DMS 273 (cell line): ENCODE measurements at regions not wholly inside any gene's neighbourhood (a gene's known extent, or its start where the extent isn't known, plus 50 kb on each side); places are given as distances from the start of the nearest gene placed in this dataset.
"Not testable (repeated sequence)": the region's sequence is repeated elsewhere in the genome, so short reads cannot be mapped to it uniquely, and the experiment has no call there.

Experiments
- DNase-seq: peaks from one replicate; lab custom pipeline; 2025; ENCODE audit not compliant: unreplicated experiment; lab: John Stamatoyannopoulos, UW

DNA sequence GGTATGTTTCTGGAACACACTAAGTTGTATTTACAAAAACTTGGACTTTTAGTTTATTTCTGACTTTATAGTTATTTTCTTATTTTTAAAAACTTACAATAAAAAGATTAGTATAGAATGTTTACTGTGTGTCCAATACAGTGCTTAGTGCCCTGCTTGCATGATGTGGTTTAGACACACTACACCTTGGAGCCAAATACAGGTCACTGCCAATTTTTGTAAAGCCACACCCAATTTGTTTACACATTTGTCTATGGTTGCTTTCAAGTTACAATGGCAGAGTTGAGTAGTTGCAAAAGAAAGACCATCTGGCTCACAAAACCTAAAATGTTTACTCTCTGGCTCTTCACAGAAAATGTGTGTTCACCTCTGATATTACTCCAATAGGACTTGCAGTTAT, 807.1 kb downstream of the KCNJ2 start:
- no peak for DNase-seq

DNA sequence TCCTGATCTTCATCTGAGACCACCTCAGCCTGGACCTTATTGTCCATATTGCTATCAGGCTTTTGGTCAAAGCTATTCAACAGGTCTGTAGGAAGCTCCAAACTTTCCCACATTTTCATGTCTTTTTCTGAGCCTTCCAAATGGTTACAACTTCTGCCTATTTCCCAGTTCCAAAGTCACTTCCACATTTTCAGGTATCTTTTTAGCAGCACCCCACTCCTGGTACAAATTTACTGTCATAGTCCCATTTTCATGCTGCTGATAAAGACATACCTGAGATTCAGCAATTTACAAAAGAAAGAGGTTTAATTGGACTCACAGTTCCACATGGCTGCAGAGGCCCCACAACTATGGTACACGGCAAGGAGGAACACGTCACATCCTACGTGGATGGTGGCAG, 815.5 kb downstream of the KCNJ2 start:
- no peak for DNase-seq

DNA sequence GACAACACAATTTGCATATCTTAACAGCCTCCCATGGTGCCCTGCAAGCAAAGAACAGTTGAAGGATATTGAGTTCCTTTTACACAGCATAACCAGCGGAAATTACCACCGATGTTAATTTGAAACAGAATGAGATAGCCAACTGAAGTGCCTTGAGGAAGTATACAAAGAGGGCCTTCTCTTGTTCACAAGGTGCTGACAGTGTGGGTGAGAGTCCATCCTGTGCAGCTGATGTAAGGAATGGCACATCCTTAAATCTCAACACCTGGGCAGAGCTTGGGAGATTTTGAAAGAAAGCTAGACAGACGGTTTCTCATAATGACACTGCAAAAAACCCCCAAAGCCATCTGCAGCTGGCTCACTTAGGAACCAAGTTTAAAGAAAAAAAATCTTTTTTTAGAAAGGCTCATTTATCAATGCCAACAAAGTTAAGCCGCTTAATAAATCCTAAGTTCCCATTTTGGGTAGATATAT, 818.6 kb downstream of the KCNJ2 start:
- DNase-seq = no peak

DNA sequence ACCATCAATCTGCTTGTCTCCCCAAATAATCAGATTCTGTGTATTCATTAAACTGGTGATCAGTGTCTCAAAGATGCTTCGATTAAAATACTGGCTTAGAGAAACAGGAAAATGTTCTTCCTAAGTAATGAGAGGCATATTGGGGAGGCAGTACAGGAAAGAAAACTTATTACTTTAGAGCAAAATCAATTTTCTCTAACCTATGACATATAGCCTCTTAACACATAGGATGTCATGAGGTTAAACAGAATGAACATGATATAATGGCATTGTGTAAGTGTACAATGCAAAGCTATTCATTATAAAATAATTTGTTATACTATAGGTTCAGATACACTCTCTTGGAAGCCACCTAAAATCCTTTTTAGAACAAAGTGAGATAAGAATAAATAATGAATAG, 819.3 kb downstream of the KCNJ2 start:
- DNase-seq = no peak

DNA sequence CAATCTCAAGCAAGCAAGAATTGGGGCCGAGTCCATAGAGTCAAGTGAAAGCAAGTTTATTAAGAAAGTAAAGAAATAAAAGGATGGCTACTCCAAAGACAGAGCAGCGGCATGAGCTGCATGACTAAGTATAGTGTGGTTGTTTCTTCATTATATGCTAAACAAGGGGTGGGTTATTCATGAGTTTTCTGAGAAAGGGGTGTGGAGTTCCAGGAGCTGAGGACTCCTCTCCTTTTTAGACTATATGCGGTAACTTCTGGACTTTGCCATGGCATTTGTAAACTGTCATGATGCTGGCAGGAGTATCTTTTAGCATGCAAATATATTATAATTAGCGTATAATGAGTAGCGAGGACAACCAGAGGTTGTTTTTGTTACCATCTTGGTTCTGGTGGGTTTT, 819.9 kb downstream of the KCNJ2 start:
- DNase-seq = no peak

DNA sequence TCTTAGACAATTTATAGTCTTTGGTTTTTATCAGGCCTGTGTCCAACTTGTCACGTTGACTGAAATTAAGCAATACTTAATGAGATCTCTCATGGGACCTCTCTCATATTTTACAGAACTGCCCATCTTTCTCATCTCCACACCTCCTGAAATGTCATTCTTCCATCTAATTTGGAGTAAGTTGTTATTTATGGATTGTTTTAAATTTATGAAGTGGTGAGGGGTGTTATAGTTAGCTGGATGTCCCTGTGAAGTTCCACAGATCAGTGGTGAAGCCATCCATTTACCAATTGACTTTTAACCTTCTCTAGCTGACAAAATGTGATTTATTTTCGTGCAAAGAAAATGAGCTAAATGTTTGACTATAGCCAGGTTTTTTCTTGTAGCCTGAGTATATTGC, 824.9 kb downstream of the KCNJ2 start:
- no peak for DNase-seq

DNA sequence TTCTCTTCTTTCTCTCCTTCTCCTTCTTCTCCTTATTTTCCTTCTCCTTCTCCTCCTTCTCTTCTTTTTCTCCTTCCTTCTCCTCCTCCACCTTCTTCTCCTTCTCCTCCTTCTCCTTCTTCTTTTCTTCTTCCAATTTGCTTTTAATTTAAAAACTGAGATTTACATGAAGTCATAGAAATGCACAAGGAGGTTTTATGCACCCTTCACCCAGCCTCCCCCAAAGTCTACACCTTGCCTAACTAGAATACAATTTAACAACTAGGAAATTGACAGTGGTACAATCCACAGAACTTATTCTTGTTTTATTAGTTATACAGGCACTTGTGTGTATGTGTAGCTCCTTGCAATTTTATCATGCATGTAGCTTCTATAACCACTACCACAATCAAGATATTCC, 826.7 kb downstream of the KCNJ2 start:
- DNase-seq = no peak

DNA sequence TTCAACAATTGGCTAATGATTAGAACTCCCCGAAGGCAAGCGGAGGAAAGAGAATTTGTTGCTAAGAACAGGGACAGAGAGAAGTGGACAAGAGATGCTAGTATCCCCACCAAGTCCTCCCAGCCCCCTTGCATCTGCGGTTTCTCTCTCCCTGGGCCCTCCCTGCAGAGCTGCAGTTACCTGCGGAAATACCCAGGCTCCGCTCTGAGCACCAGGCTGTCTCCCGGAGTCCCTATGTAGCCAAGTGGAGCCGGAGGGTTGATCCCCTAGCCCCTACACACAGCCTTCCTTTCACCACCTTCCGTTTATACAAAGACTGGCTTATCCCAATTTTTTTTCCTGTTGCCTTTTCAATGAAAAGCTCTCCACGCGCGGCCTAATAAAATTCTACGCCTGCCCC, 834.4 kb downstream of the KCNJ2 start:
- DNase-seq = no peak

DNA sequence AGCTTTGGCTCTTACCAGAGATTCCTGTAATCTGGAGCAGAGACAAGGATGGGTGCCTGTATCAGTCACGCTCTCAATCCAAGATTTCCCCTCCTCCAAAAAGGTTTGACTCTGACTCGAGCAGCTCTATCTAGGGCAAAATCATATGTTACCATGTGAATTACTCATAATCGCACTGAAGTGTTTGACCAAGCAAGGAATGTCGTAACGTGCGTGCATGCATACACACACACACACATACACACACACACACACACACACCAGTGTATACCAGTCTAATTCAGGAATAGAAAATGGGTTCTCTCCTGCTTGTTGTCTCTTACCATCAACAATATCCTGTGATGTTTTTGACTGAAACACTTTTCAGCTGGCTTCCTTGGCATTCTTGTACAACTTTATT, 835.1 kb downstream of the KCNJ2 start:
- DNase-seq = no peak

DNA sequence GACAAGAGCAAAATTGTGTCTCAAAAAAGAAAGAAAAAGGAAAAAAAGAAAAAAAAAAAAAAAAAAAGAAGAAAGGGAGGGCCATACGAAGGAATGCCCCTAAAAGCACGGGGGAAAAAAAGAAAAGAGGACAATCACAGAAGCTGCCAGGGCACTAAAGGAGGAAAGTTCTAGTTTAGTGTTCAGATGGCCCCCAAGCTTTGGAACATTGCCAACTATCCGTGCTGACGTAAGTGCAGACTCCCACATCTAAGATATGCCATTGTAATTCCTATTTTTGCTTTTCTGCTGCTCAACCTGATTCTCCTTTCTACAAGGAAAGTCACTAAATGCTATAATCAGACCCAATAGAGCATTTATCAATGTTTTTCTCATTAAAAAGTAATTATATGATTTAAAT, 842.1 kb downstream of the KCNJ2 start:
- peak; percentile 42 for DNase-seq

DNA sequence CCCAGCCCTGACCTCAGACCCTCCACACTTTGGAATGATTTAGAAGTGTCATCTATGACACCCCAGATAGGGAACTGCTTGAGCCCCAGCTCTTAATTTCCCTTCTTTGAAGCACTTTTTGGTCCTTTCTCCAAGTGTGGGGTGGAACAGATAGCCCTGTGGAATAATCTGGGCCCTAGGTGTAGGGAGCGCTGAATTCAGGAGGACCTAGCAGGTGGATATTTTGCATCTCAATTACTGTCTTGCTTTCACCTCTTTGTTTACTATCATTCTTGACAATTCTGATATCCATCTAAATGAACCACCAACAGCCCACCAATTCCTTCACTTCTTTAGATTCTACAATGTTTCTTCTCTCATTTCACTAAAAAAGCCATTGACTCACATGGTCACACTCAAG, 850.4 kb downstream of the KCNJ2 start:
- no peak for DNase-seq

DNA sequence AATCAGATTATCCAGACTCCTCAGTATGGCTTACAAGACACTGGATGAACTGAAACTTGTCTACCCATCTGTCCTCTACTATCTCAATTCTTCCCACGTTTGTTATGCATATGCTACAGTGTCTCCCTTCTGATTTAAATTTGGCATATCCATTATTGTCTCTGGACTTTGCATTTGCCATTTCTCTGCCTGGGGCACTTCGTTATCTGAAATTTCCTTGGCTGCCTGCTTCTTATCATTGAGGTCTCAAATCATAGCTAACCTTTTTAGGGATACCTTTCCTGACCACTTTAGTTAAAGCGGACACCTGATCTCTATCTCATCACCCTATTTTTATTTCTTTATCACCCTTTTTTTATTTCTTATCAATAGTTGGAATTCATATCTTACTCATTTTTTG, 853.4 kb downstream of the KCNJ2 start:
- no peak for DNase-seq

DNA sequence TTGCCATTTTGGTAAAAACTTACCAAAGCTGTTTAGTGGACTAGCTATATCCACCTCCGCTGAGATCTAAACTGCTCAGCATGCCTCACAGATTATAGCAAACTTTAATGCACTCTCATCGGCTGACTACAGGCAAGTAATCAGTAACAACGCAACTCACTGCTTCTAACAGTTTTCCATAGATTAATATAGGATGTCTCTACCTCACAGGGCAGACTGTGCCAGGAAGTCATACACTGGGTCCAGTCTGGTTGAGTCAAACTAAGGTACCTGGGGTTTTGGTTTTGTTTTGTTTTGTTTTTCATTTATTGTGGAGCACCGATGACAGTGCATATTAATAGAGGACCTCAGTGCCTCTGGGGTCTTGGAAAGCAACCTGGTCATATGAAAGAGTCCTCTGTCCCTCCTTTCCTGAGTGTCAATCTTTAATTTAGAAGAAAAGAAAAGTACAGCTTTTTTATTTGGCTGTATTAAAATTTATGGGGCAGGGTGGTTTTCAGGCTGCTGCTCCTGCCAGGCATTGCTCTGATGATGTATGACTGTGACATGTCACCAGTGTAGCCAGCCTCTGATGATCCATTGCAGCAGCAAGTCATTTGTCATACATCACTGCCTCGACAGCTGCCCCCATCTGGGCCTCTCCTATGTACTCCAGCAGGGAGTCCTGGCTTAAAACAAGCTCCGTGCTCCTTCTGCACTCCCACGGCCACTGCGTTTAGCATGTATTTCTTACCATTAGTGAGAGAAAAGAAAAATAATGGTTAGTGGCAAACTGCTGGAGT, 854.1 kb downstream of the KCNJ2 start:
- DNase-seq = peak; percentile 72

DNA sequence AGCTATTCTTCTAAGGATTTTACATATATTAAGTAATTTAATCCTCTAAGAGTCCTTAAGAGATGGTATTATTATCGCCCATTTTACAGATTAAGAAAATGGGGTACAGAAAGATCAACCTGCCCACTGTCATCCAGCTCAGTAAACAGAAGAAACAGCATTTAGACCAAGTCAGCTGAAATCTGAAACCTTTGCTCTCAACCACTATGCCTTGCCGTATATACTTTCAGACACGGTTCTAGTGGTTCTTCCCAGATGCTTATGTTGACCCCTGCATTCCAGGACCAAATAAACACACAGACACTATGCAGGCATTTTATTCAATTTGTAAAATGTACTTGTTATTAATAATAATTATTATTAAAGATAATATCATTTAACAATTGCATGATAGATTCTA, 854.8 kb downstream of the KCNJ2 start:
- DNase-seq = peak; percentile 12

DNA sequence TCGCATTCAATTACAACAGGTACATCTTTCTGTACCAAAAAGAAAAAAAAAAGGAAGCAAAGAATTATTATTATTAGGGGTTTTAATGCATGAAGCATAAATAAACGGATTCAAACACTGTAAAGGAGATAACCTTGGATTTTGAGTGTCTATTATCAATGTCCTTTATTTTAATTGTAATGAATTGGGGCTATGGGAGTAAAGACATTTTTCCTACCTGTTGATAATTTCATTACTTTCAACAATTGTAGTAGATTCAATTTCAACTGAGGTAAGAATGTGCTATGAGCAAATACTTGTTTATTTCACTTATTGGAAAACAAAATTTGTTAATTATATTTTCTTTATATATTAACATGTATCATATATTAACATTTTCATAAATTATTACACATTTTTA, 855.6 kb downstream of the KCNJ2 start:
- DNase-seq = no peak

DNA sequence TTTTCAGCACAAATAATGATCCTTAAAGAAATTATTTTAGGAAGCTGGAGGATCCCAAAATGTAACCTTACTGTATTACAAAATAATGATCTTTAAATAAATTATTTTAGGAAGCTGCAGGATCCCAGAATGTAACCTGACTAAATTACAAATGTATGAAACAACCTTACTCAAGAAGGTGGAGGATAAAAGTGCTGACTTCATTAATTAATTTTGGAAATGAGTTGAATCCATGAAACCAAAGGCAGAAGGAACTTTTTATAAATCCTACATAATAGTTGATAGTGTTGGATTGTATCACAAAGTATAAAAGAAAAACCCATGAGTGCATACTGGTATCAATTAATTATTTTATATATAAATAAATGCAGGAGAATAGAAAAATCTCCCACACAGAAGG, 859.9 kb downstream of the KCNJ2 start:
- no peak for DNase-seq

DNA sequence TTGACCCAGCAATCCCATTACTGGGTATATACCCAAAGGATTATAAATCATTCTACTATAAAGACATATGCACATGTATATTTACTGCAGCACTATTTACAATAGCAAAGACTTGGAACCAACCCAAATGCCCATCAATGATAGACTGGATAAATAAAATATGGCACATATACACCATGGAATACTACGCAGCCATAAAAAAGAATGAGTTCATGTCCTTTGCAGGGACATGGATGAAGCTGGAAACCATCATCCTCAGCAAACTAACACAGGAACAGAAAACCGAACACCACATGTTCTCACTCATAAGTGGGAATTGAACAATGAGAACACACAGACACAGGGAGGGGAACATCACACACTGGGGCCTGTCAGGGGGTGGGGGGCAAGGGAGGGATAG, 862.0 kb downstream of the KCNJ2 start:
- not testable (repeated sequence) for DNase-seq

DNA sequence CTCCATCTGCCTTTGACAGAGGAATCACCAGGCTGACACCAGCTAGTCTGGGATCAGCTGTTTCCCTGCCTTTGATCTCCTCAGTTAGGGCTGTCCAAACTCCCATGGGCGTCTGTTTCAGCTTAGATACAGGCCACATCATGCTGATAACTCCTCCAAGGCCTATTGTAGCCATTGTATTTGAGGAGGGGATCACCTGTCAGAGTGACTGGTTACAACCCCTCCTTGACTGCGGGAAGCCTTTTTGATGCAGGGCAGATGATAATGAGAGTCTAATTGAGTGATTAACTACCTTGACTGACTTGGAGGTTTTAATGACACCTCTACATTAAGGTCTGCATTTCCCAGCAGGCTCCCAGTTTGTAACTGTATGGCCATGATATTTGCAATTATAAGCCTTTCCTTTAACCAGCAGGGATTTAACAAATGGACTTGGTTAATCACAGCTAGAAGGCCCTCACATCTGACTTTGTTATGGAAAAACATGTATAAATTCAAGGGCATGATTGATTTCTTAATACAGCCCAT, 863.5 kb downstream of the KCNJ2 start:
- no peak for DNase-seq

DNA sequence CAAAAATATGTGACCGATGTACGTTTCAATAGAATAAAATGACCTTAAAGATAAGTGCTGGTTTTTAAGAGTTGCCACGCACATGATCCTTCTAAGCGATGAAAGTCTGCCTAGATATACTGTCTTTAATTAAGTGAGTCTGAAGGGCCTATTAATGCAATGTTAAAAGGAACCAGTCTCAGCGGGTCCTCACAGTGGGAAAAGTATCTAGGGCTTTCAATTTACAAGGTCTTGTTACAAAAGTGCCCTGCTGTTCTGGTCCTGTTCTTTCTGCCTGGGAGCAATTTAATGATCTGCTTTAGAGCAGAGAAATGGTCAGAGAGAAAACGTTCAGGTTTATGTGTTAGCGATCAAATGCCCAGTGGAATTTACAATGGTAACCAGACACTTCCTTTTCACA, 864.0 kb downstream of the KCNJ2 start:
- no peak for DNase-seq

DNA sequence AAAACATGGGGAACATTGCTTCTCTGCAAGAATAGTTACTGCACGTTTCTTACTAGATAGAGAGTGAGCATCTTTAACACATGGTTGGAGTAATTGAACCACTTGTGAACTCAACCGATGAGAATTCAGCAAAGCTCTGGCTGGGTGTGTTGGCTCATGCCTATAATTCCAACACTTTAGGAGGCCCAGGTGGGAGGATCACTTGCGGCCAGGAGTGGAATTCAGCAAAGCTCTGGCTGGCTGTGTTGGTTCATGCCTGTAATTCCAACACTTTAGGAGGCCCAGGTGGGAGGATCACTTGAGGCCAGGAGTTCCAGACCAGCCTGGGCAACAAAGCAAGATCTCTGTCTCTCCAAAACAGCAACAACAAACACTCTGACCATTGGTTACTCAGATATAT, 865.9 kb downstream of the KCNJ2 start:
- DNase-seq = no peak

DNA sequence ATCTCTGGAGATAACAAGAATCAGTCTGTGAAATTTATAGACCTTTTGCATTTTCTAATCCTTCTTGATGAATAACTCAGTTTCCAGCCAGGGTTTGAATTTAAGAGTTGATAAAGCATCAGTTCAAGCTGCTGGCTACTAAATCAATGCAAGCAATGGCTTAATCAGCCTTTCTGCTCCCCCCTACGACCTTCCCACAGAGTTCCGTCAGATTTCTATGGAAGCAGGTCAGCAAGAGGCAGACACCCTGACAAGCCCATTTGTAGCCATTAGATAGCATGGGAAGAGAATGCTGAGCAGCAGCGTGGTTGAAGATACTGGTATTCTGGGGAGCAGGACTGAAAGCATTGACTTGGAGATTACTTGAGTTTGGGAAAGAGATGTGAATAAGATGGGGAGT, 868.1 kb downstream of the KCNJ2 start:
- DNase-seq = no peak

DNA sequence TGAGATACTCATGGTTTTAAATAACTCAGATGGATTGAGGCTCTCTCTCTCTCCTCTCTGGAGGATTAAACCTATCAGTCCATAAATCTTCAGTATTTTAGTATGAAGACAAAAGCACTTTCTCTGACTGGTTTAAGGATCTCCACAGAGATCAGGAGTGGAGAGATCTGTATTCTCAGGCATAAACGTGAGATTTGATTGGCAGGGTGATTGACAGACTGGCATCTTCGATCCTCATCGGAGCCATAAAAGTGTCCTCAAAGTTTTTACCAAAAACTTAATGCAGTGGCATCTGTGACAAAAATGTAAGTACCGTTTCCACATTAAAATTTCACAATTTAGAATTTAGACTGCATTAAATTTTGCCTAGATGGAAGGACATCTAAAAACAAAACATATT, 870.1 kb downstream of the KCNJ2 start:
- DNase-seq = no peak

DNA sequence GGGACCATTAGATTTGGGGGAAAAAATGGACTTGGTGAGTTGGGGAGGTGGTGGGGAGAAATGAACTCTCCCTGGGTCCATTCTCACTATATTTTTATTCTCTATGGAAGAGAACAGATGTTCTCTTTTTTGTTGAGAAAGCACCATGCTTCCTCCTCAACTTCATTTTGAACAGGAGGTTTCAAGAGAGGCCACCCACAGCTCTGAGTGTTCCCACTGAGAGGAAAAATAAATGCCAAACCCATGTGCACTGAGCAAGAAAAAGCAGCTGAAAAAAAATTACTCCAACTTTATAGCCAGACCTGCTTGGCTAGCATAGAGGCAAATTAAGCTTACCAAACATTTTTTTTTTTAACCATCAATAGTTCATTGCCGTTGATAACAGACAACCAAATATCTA, 883.6 kb downstream of the KCNJ2 start:
- no peak for DNase-seq
